ENCODE measurements at regions not wholly inside any gene's neighbourhood (a gene's known extent, or its start where the extent isn't known, plus 50 kb on each side); places are given as distances from the start of the nearest gene placed in this dataset.

DNA sequence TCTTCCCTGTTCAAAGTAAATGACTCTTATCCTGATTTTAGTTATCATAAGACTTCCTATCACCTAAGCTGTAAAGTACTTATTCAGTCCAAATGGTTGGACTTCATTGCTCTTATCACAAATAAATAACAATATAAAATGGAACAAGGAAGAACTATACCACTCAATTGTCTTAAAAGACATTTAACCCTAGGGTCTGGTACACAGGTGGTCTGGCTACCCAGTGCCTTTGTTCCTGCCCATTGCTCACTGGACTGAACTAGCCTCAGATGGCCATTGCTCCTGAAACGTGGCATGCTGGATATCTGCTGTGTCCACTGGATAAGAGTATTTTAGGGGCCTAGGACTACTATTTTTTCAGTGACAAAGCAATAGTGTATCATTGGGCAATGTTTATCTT is 574.3 kb upstream of the CA10 start:
- no peaks in the 10 kb centered on the region for H3K79me2 ChIP-seq (ENCODE audit: control insufficient read depth, low read length)
- no peaks in the 10 kb centered on the region for H3K9me3 ChIP-seq (ENCODE audit: control insufficient read depth, insufficient read depth, low read length)
- H3K4me2 ChIP-seq (ENCODE audit: low read length), result no peak overlapping the region
- H3K4me3 ChIP-seq (ENCODE audit: low read length), result no peak overlapping the region
- H3K36me3 ChIP-seq (ENCODE audit: control insufficient read depth, low read length), result no peaks in the 10 kb centered on the region
- no peaks in the 10 kb centered on the region for H3K9me2 ChIP-seq (replicated peaks; ENCODE audit: control insufficient read depth, low read length)
- H3K4me1 ChIP-seq (ENCODE audit: control insufficient read depth, low read length), result no peaks in the 10 kb centered on the region
- TF ChIP-seq, protein P1, sequence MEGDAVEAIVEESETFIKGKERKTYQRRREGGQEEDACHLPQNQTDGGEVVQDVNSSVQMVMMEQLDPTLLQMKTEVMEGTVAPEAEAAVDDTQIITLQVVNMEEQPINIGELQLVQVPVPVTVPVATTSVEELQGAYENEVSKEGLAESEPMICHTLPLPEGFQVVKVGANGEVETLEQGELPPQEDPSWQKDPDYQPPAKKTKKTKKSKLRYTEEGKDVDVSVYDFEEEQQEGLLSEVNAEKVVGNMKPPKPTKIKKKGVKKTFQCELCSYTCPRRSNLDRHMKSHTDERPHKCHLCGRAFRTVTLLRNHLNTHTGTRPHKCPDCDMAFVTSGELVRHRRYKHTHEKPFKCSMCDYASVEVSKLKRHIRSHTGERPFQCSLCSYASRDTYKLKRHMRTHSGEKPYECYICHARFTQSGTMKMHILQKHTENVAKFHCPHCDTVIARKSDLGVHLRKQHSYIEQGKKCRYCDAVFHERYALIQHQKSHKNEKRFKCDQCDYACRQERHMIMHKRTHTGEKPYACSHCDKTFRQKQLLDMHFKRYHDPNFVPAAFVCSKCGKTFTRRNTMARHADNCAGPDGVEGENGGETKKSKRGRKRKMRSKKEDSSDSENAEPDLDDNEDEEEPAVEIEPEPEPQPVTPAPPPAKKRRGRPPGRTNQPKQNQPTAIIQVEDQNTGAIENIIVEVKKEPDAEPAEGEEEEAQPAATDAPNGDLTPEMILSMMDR (IDR thresholded peaks at IDR 0.05; ENCODE audit: low read depth, low read length, poor library complexity, severe bottlenecking), result no peak
- no peak for TF ChIP-seq EZH2phosphoT487 (IDR thresholded peaks at IDR 0.05; ENCODE audit: borderline replicate concordance, low read length)
- no peak overlapping the region for H3K27ac ChIP-seq (ENCODE audit: low read depth, low read length)
- no peaks in the 10 kb centered on the region for H3K27me3 ChIP-seq (ENCODE audit: control insufficient read depth, low read length)
- H4K20me1 ChIP-seq (ENCODE audit: control insufficient read depth, insufficient read depth, low read depth, low read length), result no peaks in the 10 kb centered on the region
- no peaks in the 10 kb centered on the region for H3F3A ChIP-seq (ENCODE audit: control insufficient read depth, insufficient read depth)

DNA sequence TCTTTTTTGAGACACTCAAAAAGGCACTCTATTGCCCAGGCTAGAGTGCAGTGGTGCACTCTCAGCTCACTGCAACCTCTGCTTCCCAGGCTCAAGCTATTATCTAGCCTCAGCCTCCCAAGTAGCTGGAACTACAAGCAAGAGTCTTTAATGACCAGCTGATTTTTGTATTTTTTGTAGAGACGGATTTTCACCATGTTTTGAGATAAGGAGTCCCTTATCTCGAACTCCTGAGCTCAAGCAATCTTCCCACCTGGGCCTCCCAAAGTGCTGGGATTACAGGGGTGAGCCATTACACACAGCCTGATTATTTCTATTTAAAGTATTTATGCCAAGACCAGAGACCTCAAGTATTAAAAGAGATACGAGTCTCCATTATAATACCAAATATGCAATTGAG is 566.1 kb upstream of the CA10 start:
- H3K9me3 ChIP-seq (ENCODE audit: control insufficient read depth, insufficient read depth, low read length), result no peaks in the 10 kb centered on the region
- H4K20me1 ChIP-seq (ENCODE audit: control insufficient read depth, insufficient read depth, low read depth, low read length), result no peaks in the 10 kb centered on the region
- no peak overlapping the region for H3K4me3 ChIP-seq (ENCODE audit: low read length)
- no peaks in the 10 kb centered on the region for H3K79me2 ChIP-seq (ENCODE audit: control insufficient read depth, low read length)
- TF ChIP-seq EZH2phosphoT487 (IDR thresholded peaks at IDR 0.05; ENCODE audit: borderline replicate concordance, low read length), result no peak
- TF ChIP-seq, protein P1 (IDR thresholded peaks at IDR 0.05; ENCODE audit: low read depth, low read length, poor library complexity, severe bottlenecking), result no peak
- H3K36me3 ChIP-seq (ENCODE audit: control insufficient read depth, low read length), result no peaks in the 10 kb centered on the region
- H3F3A ChIP-seq (ENCODE audit: control insufficient read depth, insufficient read depth), result no peaks in the 10 kb centered on the region
- no peaks in the 10 kb centered on the region for H3K4me1 ChIP-seq (ENCODE audit: control insufficient read depth, low read length)
- no peaks in the 10 kb centered on the region for H3K9me2 ChIP-seq (replicated peaks; ENCODE audit: control insufficient read depth, low read length)
- no peak overlapping the region for H3K4me2 ChIP-seq (ENCODE audit: low read length)
- no peaks in the 10 kb centered on the region for H3K27me3 ChIP-seq (ENCODE audit: control insufficient read depth, low read length)
- H3K27ac ChIP-seq (ENCODE audit: low read depth, low read length), result no peak overlapping the region

DNA sequence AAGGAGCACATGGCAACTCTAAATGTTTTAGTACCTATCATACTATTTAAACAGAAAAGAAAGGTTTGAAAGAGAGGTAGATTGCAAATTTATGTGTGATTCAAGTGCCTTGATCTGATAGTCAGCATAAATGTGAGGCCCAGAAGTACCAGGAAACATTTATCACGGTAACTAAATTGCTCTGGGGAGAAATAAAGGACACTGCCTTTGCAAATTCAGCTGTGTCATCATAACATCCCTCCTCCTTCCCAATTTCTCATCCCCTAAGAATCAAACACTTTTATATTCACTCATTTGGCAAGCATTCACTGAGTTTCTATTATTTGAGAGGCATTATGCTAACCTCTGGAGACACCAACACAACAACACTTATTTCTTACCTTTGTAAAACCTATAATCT is 563.4 kb upstream of the CA10 start:
- H3K79me2 ChIP-seq (ENCODE audit: control insufficient read depth, low read length), result no peaks in the 10 kb centered on the region
- H4K20me1 ChIP-seq (ENCODE audit: control insufficient read depth, insufficient read depth, low read depth, low read length), result no peaks in the 10 kb centered on the region
- no peaks in the 10 kb centered on the region for H3K9me2 ChIP-seq (replicated peaks; ENCODE audit: control insufficient read depth, low read length)
- no peaks in the 10 kb centered on the region for H3K4me1 ChIP-seq (ENCODE audit: control insufficient read depth, low read length)
- H3K36me3 ChIP-seq (ENCODE audit: control insufficient read depth, low read length), result no peaks in the 10 kb centered on the region
- TF ChIP-seq EZH2phosphoT487 (IDR thresholded peaks at IDR 0.05; ENCODE audit: borderline replicate concordance, low read length), result no peak
- TF ChIP-seq, protein P1 (IDR thresholded peaks at IDR 0.05; ENCODE audit: low read depth, low read length, poor library complexity, severe bottlenecking), result no peak
- no peaks in the 10 kb centered on the region for H3K27me3 ChIP-seq (ENCODE audit: control insufficient read depth, low read length)
- no peaks in the 10 kb centered on the region for H3K9me3 ChIP-seq (ENCODE audit: control insufficient read depth, insufficient read depth, low read length)
- no peaks in the 10 kb centered on the region for H3F3A ChIP-seq (ENCODE audit: control insufficient read depth, insufficient read depth)
- H3K27ac ChIP-seq (ENCODE audit: low read depth, low read length), result no peak overlapping the region
- H3K4me2 ChIP-seq (ENCODE audit: low read length), result no peak overlapping the region
- no peak overlapping the region for H3K4me3 ChIP-seq (ENCODE audit: low read length)
